HG03045 (cell line): ENCODE measurements at regions not wholly inside any gene's neighbourhood (a gene's known extent, or its start where the extent isn't known, plus 50 kb on each side); places are given as distances from the start of the nearest gene placed in this dataset.
"Not testable (repeated sequence)": the region's sequence is repeated elsewhere in the genome, so short reads cannot be mapped to it uniquely, and the experiment has no call there.

Experiments
- ATAC-seq: cut with Tn5 transposase; IDR thresholded peaks from one replicate; pipeline ENCODE4 v1.9.1; 2021; ENCODE audit warnings: mild to moderate bottlenecking, moderate library complexity; ENCODE audit not compliant: unreplicated experiment

- no peak for ATAC-seq
These were observed 63.7 kb upstream of the SYT4 start for GRCh38 chr18:43341014-43341413.

GRCh38 chr18:43350176-43350575 lies 72.9 kb upstream of the SYT4 start:
- ATAC-seq, result no peak

DNA sequence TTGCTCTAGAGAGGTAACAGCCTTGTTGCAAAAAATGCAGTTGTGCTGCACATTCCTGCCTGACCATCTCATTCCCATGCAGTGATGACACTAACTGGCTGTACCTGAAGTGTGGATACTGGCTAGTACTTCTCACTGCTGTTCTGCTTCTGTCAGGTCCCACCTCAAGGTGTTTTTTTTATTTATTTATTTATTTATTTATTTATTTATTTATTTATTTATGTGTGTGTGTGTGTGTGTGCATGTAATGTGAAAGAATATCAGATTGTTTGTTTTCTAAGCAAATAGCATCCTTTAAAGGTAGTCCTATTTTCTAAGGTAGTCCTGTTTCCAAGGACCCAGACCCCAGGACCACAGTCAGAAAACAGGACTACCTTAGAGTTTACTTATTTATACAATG lies 87.2 kb upstream of the SYT4 start:
- ATAC-seq, result no peak

- ATAC-seq, result no peak
These were observed 90.6 kb upstream of the SYT4 start for GRCh38 chr18:43367895-43368294.

- ATAC-seq, result not testable (repeated sequence)
These were observed 92.0 kb upstream of the SYT4 start for GRCh38 chr18:43369311-43369710.

DNA sequence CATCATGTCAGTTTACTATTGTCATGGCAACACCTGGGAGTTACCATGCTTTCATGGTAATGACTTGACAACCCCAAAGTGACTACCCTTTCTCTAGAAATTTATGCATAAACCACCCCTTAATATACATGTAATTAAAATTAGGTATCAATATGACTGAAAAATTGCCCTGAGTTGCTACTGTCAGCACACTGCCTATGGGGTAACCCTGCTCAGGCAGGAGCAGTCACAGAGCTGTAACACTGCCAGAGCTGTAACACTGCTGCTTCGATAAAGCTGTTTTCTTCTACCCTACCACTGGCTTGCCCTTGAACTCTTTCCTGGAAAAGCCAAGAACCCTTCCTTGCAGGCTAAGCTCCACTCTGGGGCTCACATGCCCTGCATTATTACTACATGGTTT lies 95.5 kb upstream of the SYT4 start:
- no peak for ATAC-seq

DNA sequence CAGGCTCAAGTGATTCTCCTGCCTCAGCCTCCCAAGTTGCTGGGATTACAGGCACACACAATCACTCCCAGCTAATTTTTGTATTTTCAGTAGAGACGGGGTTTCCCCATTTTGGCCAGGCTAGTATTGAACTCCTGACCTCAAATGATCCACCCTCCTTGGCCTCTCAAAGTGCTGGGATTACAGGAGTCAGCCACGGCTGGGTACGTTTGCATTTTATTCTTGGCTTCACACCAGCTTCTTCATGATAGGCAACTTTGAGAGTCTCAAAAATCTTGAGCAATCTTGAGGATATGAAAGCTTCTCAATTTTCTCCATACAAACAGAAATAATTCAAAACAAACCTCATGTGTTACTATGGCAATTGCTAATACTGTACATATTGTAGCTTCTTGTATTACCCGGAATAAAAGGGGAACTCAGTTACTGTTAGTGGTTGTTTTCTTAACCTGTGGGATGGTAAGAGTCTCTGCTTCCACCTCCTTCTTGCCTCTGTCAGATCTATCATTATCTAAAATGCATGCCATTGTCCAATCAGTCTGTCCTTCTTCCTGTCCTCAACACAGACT lies 102.9 kb upstream of the SYT4 start:
- no peak for ATAC-seq

GRCh38 chr18:43382641-43383403 lies 105.5 kb upstream of the SYT4 start:
- ATAC-seq, result no peak

GRCh38 chr18:43389163-43389562 lies 111.9 kb upstream of the SYT4 start:
- ATAC-seq, result no peak

- ATAC-seq, result no peak
These were observed 114.9 kb upstream of the SYT4 start for GRCh38 chr18:43392168-43392567.

DNA sequence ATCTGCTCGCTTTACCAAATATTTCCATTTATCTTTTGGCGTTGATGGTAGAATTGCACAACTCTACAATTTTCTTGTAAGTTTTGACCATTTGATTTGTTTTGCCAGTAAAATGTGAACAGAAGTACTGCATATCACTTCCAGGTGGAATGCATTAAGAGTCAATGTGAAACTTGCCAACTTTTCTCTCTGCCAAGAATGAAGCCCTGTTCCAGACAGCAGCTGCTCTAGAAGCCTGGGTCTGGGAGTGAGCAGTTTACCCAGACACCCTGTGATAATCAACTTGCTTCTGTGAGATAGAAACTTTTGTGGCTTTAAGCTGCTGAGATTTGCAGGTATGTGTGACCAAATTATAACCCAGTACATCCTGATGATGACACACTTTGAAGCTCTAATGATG lies 115.9 kb upstream of the SYT4 start:
- ATAC-seq, result no peak

DNA sequence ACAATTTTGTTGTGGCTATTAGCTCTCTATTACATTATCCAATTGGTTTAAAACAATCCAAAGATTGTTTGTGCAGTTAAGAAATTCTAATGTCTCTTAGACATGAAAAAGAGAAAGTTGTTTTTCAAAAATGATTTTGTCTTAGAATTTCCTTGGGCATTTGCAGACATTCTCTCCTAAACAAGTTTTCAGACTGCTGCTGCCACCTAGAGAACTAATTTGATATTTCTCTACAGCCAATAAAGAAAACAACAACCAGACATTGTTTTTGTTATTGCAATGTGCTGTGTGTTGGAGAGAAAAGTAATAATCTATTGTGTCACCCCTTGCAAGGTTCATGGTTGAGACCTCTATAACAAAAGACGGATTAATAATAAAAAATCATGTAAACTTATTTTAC lies 119.0 kb upstream of the SYT4 start:
- no peak for ATAC-seq

- ATAC-seq, result no peak
These were observed 121.3 kb upstream of the SYT4 start for GRCh38 chr18:43398601-43399000.

DNA sequence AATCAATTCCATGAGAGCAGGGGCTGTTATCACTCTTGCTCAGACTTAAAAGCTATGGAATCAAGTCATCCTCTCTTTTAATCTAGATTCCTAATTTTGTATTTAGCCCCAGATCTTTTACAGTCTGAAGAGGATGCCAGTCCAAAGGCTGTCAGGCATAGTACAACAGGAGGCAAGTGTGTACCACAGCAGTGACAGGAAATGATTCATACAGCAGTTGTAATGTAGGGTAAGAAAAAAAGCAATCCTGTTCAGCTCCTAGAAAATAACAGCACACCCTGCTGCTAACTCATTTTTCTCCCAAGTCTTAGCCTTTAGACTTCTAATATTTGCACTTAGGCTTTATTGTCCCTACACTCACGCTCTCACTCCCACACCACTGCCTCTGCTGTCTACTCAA lies 127.8 kb upstream of the SYT4 start:
- no peak for ATAC-seq

DNA sequence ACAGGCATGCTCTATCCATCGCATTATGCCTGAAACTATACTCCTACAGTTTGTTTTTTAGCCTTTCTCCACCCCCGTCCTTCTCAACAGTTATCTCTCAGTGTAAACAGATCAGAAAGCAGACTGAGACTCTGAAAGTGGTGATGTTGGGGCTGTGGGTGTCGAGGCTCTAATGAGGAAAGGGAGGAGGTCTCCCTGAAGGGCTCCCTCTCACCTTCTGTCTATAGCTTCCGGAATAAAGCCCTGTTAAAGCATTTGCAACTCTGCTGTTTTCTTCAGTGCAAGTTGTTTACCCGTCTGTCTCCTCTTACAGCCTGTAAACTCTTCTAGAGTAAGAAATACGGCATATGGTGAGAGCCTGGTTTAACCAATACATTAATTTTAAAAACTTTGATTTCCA lies 136.7 kb upstream of the SYT4 start:
- no peak for ATAC-seq

- ATAC-seq, result no peak
These were observed 142.8 kb upstream of the SYT4 start for GRCh38 chr18:43420091-43420490.

DNA sequence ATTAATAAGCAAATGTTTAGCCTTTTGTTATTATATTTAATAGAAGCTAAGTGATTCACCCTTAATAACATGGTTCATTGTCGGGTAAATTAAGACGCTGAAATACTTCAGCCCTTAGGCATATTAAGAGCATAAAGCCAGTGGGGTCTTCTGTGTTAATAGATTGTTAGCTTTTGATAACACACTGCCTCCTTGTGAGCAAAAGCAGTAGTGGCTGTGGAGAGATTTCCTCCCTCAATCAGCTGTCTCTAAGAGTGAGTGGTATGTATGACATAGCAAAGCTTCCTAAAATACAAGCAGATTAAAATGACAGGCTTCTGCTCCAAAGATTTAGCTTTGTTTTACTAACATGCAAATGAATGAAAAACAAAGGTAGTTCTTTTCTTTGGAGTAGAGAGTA lies 143.7 kb upstream of the SYT4 start:
- ATAC-seq, result no peak

DNA sequence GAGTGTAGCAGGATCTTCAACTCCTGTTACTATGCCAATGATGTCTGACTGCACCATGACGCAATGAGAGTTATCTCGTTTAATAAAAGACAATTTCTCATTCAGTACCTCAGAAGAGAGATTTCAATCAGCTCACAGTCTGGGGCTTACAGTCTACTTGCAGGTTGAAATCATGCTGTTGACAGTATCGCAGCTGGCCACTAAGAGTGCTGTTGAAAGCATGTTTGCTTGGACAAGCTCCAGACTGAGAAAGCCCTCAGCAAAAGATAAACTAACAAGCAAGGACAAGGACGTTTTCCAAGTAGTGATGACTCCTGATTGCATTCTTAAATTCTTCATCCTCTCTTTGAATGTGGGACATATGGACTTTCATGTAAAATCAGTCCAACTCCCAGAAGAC lies 145.2 kb upstream of the SYT4 start:
- ATAC-seq, result no peak

- no peak for ATAC-seq
These were observed 158.6 kb upstream of the SYT4 start for GRCh38 chr18:43435851-43436250.

DNA sequence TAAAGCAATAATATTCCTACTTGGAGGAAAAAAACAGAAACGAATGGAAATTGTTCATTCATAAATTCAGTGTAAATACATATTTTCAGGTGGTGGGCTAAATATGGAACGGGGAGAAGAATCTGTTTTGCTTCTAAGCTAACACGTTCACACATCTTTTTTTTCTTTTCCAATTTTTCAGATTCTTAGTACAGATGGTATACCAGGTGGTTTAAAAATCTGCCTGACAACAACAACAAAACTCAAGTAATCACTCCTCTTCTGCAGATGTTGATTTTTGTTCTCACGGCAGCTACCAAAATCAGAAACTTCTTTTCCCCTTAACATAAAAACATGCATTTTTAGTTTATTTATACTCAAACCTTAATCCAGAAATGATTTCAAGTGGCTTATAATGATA lies 164.8 kb upstream of the SYT4 start:
- no peak for ATAC-seq

GRCh38 chr18:43442571-43442970 lies 165.3 kb upstream of the SYT4 start:
- ATAC-seq, result no peak

DNA sequence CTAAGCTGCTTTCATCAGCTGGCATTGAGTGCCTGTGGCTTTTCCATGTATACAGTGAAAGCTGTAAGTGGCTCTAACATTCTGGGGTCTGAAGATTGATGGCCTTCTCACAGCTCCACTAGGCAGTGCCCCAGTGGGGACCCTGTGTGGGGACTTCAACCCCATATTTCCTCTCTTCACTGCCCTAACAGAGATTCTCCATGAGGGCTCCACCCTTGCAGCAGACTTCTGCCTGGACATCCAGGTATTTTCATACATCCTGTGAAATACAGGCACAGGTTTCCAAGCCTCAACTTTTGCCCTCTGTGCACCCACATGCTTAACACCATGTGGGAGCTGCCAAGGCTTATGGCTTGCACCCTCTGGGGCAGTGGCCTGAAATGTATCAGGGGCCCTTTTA lies 188.2 kb upstream of the SYT4 start:
- no peak for ATAC-seq

GRCh38 chr18:43471873-43472272 lies 194.6 kb upstream of the SYT4 start:
- ATAC-seq, result no peak
